Hepatocyte (in vitro differentiated cells): ENCODE measurements at regions not wholly inside any gene's neighbourhood (a gene's known extent, or its start where the extent isn't known, plus 50 kb on each side); places are given as distances from the start of the nearest gene placed in this dataset.

Source experiments
- DNase-seq: peaks from one replicate; pipeline ENCODE4 v3.0.0-alpha.2; 2016; ENCODE audit warnings: low spot score
- H2AFZ ChIP-seq: fragments of 200-600 bp; sonication (generic); 2 replicates; pipeline ENCODE4 v1.6.0; 2016; ENCODE audit warnings: antibody characterized with exemption, mild to moderate bottlenecking
- H3K27ac ChIP-seq: fragments of 200-600 bp; sonication (generic); 2 replicates; pipeline ENCODE4 v1.5.1; 2016; ENCODE audit warnings: mild to moderate bottlenecking
- H3K27me3 ChIP-seq: fragments of 200-600 bp; sonication (generic); 2 replicates; pipeline ENCODE4 v1.6.1; 2016
- H3K36me3 ChIP-seq: fragments of 200-600 bp; sonication (generic); replicated peaks from 2 replicates; pipeline ENCODE4 v1.5.1; 2016; ENCODE audit warnings: low read depth; ENCODE audit not compliant: insufficient read depth
- H3K4me1 ChIP-seq: fragments of 200-600 bp; sonication (generic); 2 replicates; pipeline ENCODE4 v1.5.1; 2016; ENCODE audit warnings: mild to moderate bottlenecking, moderate library complexity; ENCODE audit not compliant: insufficient read depth
- H3K4me2 ChIP-seq: fragments of 200-600 bp; sonication (generic); 2 replicates; pipeline ENCODE4 v1.6.0; 2016
- H3K4me3 ChIP-seq: fragments of 200-600 bp; sonication (generic); 2 replicates; pipeline ENCODE4 v1.5.1; 2016; ENCODE audit warnings: mild to moderate bottlenecking
- H3K79me2 ChIP-seq: fragments of 200-600 bp; sonication (generic); 2 replicates; pipeline ENCODE4 v1.6.0; 2017; ENCODE audit warnings: mild to moderate bottlenecking
- H3K9me2 ChIP-seq: fragments of 200-600 bp; sonication (generic); replicated peaks from 2 replicates; pipeline ENCODE4 v1.6.0; 2017; ENCODE audit warnings: mild to moderate bottlenecking; ENCODE audit not compliant: insufficient read depth
- H3K9me3 ChIP-seq: fragments of 200-600 bp; sonication (generic); 2 replicates; pipeline ENCODE4 v1.5.1; 2016; ENCODE audit warnings: low read depth, mild to moderate bottlenecking
- H4K20me1 ChIP-seq: fragments of 200-600 bp; sonication (generic); 2 replicates; pipeline ENCODE4 v1.6.0; 2016; ENCODE audit warnings: mild to moderate bottlenecking; ENCODE audit not compliant: insufficient read depth, poor library complexity, severe bottlenecking
- EZH2 ChIP-seq: fragments of 200-600 bp; sonication (generic); IDR thresholded peaks from 2 replicates; pipeline ENCODE4 v1.6.1; 2016; ENCODE audit warnings: antibody characterized with exemption, mild to moderate bottlenecking, borderline replicate concordance
- EZH2phosphoT487 ChIP-seq: fragments of 200-600 bp; sonication (generic); IDR thresholded peaks from one replicate; pipeline ENCODE4 v1.6.1; 2018; ENCODE audit warnings: antibody characterized with exemption, mild to moderate bottlenecking, low read depth, moderate library complexity; ENCODE audit not compliant: unreplicated experiment, severe bottlenecking
- WGBS: methylation state at CpG from one replicate; pipeline ENCODE4 v1.1.6; 2016; ENCODE audit warnings: low lambda C conversion rate; ENCODE audit errors: missing lambda C conversion rate; 5-methylcytosine and 5-hydroxymethylcytosine counted together
- TF ChIP-seq, protein P1 (sequence below): fragments of 200-600 bp; sonication (generic); IDR thresholded peaks from 2 replicates; pipeline ENCODE4 v1.5.1; 2016; ENCODE audit warnings: antibody characterized with exemption, mild to moderate bottlenecking; ENCODE audit not compliant: poor library complexity

GRCh38 chr5:96093890-96094381 is 132.3 kb upstream of the ELL2 start:
- H3K36me3 ChIP-seq = no peaks in the 10 kb centered on the region
- no peaks in the 10 kb centered on the region for H3K9me2 ChIP-seq
- H4K20me1 ChIP-seq = no peaks in the 10 kb centered on the region
- TF ChIP-seq EZH2phosphoT487 (no peak), EZH2 (no peak)
- TF ChIP-seq, protein P1, sequence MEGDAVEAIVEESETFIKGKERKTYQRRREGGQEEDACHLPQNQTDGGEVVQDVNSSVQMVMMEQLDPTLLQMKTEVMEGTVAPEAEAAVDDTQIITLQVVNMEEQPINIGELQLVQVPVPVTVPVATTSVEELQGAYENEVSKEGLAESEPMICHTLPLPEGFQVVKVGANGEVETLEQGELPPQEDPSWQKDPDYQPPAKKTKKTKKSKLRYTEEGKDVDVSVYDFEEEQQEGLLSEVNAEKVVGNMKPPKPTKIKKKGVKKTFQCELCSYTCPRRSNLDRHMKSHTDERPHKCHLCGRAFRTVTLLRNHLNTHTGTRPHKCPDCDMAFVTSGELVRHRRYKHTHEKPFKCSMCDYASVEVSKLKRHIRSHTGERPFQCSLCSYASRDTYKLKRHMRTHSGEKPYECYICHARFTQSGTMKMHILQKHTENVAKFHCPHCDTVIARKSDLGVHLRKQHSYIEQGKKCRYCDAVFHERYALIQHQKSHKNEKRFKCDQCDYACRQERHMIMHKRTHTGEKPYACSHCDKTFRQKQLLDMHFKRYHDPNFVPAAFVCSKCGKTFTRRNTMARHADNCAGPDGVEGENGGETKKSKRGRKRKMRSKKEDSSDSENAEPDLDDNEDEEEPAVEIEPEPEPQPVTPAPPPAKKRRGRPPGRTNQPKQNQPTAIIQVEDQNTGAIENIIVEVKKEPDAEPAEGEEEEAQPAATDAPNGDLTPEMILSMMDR = no peak
- no peak overlapping the region for H3K4me2 ChIP-seq
- DNase-seq = no peak
- H3K4me1 ChIP-seq = peaks cover 5% of the 10 kb centered on the region
- no peak overlapping the region for H3K27ac ChIP-seq
- H3K27me3 ChIP-seq = no peaks in the 10 kb centered on the region
- no peaks in the 10 kb centered on the region for H3K79me2 ChIP-seq
- H3K9me3 ChIP-seq = no peaks in the 10 kb centered on the region
- WGBS = 39% methylated on average over 1 of the region's 1 CpG
- no peak overlapping the region for H3K4me3 ChIP-seq
- H2AFZ ChIP-seq = no peak overlapping the region

- H3K4me2 ChIP-seq = no peak overlapping the region
- no peaks in the 10 kb centered on the region for H3K27me3 ChIP-seq
- H3K79me2 ChIP-seq = no peaks in the 10 kb centered on the region
- no peak overlapping the region for H2AFZ ChIP-seq
- no peak overlapping the region for H3K4me3 ChIP-seq
- no peaks in the 10 kb centered on the region for H3K9me3 ChIP-seq
- no peaks in the 10 kb centered on the region for H4K20me1 ChIP-seq
- H3K4me1 ChIP-seq = peaks cover 5% of the 10 kb centered on the region
- H3K27ac ChIP-seq = no peak overlapping the region
- 85% methylated on average over 3 of the region's 3 CpGs for WGBS
- DNase-seq = no peak
- no peak for TF ChIP-seq EZH2phosphoT487
- TF ChIP-seq EZH2 = no peak
- TF ChIP-seq, protein P1 = no peak
- H3K9me2 ChIP-seq = no peaks in the 10 kb centered on the region
- no peaks in the 10 kb centered on the region for H3K36me3 ChIP-seq
These were observed 131.7 kb upstream of the ELL2 start for GRCh38 chr5:96093340-96093739.

GRCh38 chr5:96091874-96092273 is 130.2 kb upstream of the ELL2 start:
- DNase-seq = no peak
- no peak overlapping the region for H3K27ac ChIP-seq
- H3K4me2 ChIP-seq = no peak overlapping the region
- H3K4me1 ChIP-seq = peaks cover 5% of the 10 kb centered on the region
- WGBS = 93% methylated on average over 1 of the region's 1 CpG
- no peaks in the 10 kb centered on the region for H3K9me3 ChIP-seq
- TF ChIP-seq EZH2 (no peak), EZH2phosphoT487 (no peak)
- TF ChIP-seq, protein P1 = no peak
- H3K27me3 ChIP-seq = no peaks in the 10 kb centered on the region
- H3K9me2 ChIP-seq = no peaks in the 10 kb centered on the region
- H3K4me3 ChIP-seq = no peak overlapping the region
- H4K20me1 ChIP-seq = no peaks in the 10 kb centered on the region
- no peaks in the 10 kb centered on the region for H3K36me3 ChIP-seq
- no peaks in the 10 kb centered on the region for H3K79me2 ChIP-seq
- no peak overlapping the region for H2AFZ ChIP-seq

DNA sequence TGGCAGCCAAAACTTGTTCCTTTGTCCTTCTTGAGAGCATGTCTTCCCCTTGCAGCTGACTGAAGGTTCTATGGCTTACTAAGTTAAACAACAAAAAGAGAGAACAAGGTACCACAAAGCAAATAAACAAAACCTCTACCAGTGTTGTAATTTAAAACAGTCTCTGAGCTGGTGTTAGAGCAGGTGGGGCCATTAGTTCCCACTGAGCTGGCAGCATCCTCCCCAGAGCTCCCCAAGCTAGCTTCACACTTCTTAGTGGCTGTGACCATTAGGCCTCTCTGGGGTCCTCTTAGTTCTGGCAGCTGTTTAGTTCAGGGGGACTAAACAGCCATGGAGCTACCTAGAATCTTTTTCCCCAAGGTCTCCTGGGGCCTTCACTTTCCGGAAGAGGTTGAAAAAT is 128.6 kb upstream of the ELL2 start:
- no peak overlapping the region for H2AFZ ChIP-seq
- no peaks in the 10 kb centered on the region for H3K79me2 ChIP-seq
- H3K27ac ChIP-seq = no peak overlapping the region
- H3K9me3 ChIP-seq = no peaks in the 10 kb centered on the region
- no peaks in the 10 kb centered on the region for H3K36me3 ChIP-seq
- peaks cover 5% of the 10 kb centered on the region for H3K4me1 ChIP-seq
- no peak overlapping the region for H3K4me2 ChIP-seq
- no peak overlapping the region for H3K4me3 ChIP-seq
- DNase-seq = no peak
- WGBS = 95% methylated on average over 1 of the region's 1 CpG
- H4K20me1 ChIP-seq = no peaks in the 10 kb centered on the region
- TF ChIP-seq EZH2 (no peak), EZH2phosphoT487 (no peak)
- TF ChIP-seq, protein P1 = no peak
- H3K9me2 ChIP-seq = no peaks in the 10 kb centered on the region
- no peaks in the 10 kb centered on the region for H3K27me3 ChIP-seq
